Activated CD8-positive, alpha-beta T cell treated with anti-CD3 and anti-CD28 coated beads for 36 hours (primary cell): ENCODE measurements at regions not wholly inside any gene's neighbourhood (a gene's known extent, or its start where the extent isn't known, plus 50 kb on each side); places are given as distances from the start of the nearest gene placed in this dataset.

Source experiments
- ATAC-seq: fragments of 200-7000 bp; cut with Tn5 transposase; one replicate; pipeline ENCODE4 v1.10.0; 2021; ENCODE audit warnings: mild to moderate bottlenecking, moderate library complexity
- CTCF ChIA-PET: fragments of 350-600 bp; sonication (Branson Sonifier 250); formaldehyde crosslinking; loops from one replicate; lab custom pipeline; 2021; ENCODE audit warnings: antibody characterized with exemption; lab: Charles Lee
- POLR2A ChIA-PET: fragments of 350-600 bp; sonication (Branson Sonifier 250); formaldehyde crosslinking; loops from one replicate; lab custom pipeline; 2021; ENCODE audit warnings: antibody characterized with exemption; lab: Charles Lee
- DNase-seq: peaks from one replicate; pipeline ENCODE4 v3.0.0-alpha.2; 2020
- H3K27ac Mint-ChIP-seq: one replicate; pipeline ENCODE4 v1.8.0; 2021; ENCODE audit warnings: mild to moderate bottlenecking, mixed read lengths
- H3K27me3 Mint-ChIP-seq: one replicate; pipeline ENCODE4 v1.8.0; 2021; ENCODE audit warnings: mixed read lengths
- H3K36me3 Mint-ChIP-seq: one replicate; pipeline ENCODE4 v1.8.0; 2021; ENCODE audit warnings: low read depth, mixed read lengths
- H3K4me1 Mint-ChIP-seq: one replicate; pipeline ENCODE4 v1.8.0; 2021; ENCODE audit warnings: low read depth, mixed read lengths
- H3K4me3 Mint-ChIP-seq: one replicate; pipeline ENCODE4 v1.8.0; 2021; ENCODE audit warnings: mild to moderate bottlenecking, moderate library complexity, mixed read lengths
- H3K9me3 Mint-ChIP-seq: one replicate; pipeline ENCODE4 v1.8.0; 2021; ENCODE audit warnings: mixed read lengths
- intact Hi-C: fragments of 100-400 bp; cut with micrococcal nuclease; formaldehyde crosslinking; loops from one replicate; pipeline ENCODE4 v1.10.0; 2022
- TF ChIP-seq, protein P1 (sequence below): fragments of 200-600 bp; IDR thresholded peaks from one replicate; pipeline ENCODE4 v1.8.0; 2022; ENCODE audit warnings: antibody characterized with exemption, mild to moderate bottlenecking

- TF ChIP-seq, protein P1, sequence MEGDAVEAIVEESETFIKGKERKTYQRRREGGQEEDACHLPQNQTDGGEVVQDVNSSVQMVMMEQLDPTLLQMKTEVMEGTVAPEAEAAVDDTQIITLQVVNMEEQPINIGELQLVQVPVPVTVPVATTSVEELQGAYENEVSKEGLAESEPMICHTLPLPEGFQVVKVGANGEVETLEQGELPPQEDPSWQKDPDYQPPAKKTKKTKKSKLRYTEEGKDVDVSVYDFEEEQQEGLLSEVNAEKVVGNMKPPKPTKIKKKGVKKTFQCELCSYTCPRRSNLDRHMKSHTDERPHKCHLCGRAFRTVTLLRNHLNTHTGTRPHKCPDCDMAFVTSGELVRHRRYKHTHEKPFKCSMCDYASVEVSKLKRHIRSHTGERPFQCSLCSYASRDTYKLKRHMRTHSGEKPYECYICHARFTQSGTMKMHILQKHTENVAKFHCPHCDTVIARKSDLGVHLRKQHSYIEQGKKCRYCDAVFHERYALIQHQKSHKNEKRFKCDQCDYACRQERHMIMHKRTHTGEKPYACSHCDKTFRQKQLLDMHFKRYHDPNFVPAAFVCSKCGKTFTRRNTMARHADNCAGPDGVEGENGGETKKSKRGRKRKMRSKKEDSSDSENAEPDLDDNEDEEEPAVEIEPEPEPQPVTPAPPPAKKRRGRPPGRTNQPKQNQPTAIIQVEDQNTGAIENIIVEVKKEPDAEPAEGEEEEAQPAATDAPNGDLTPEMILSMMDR: no peak
- no peak for DNase-seq
- CTCF ChIA-PET: no interaction called here
- H3K27me3 Mint-ChIP-seq: peaks cover 3% of the 10 kb centered on the region
- H3K27ac Mint-ChIP-seq: no peak overlapping the region
- no peak overlapping the region for H3K4me3 Mint-ChIP-seq
- no peaks in the 10 kb centered on the region for H3K9me3 Mint-ChIP-seq
- POLR2A ChIA-PET: no interaction called here
- H3K4me1 Mint-ChIP-seq: no peaks in the 10 kb centered on the region
- H3K36me3 Mint-ChIP-seq: no peaks in the 10 kb centered on the region
- intact Hi-C loops: no loop called here
- no peak for ATAC-seq
Observed at GRCh38 chr17:33908363-33909064, 346.6 kb upstream of the CCL2 start.

DNA sequence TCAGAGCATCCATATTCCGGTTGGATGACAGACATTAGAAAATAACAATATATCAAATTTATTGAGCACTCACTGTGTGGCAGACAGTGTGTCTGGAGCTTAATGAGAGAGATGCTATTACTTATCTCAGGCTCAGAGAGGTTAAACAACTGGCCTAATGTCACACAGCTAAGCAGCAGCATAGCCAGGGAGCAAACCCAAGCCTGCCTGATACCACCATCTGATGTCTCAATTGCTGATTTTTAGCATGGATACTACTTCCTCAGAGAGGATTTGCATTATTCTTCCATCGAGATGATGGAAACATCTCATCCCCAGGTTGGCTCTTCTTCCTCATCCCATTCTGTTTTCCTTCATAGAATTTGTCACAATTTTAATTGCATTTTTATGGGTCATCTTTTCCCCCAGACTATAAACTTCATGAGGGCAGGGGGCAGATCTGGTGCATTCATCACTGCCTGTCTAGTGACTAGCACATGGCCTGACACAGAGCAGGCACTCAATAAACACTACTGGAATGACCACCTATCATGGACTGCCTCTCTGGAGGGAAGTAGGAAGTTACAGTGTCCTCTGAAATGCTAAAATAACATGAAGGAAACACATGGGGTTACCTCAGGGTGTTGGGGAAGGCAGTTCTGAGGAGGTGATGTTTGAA lies 344.8 kb upstream of the CCL2 start:
- Mint-ChIP-seq H3K36me3 (no peaks in the 10 kb centered on the region), H3K9me3 (no peaks in the 10 kb centered on the region), H3K4me3 (no peak overlapping the region), H3K27ac (no peak overlapping the region), H3K4me1 (no peaks in the 10 kb centered on the region), H3K27me3 (peaks cover 5% of the 10 kb centered on the region)
- DNase-seq: no peak
- CTCF ChIA-PET: no interaction called here
- intact Hi-C loops: no loop called here
- TF ChIP-seq, protein P1: no peak
- POLR2A ChIA-PET: no interaction called here
- no peak for ATAC-seq

DNA sequence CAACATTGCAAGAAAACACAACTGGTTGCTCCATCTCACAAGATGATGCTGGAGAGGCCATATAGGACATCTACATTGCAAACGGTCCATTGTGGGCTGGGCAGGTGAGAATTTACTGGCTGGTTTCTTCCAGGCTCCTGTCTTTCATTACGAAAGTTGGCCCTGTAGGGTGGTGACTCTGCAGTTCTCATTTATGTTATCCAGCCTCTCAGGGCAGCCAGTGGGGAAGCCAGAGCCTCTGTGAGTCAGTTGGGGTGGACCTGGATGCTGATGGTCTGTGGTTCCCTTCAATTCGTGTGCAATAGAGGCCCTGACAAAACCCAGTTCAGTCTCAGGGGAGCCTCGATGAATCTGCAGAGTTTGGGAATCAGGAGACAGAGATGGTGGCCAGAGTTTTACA lies 341.0 kb upstream of the CCL2 start:
- Mint-ChIP-seq H3K36me3 (no peaks in the 10 kb centered on the region), H3K9me3 (no peaks in the 10 kb centered on the region), H3K4me3 (no peak overlapping the region), H3K27me3 (peaks cover 4% of the 10 kb centered on the region), H3K27ac (no peak overlapping the region), H3K4me1 (no peaks in the 10 kb centered on the region)
- ChIA-PET CTCF (no interaction called here), POLR2A (no interaction called here)
- TF ChIP-seq, protein P1: no peak
- intact Hi-C loops: no loop called here
- DNase-seq: no peak
- ATAC-seq: no peak

DNA sequence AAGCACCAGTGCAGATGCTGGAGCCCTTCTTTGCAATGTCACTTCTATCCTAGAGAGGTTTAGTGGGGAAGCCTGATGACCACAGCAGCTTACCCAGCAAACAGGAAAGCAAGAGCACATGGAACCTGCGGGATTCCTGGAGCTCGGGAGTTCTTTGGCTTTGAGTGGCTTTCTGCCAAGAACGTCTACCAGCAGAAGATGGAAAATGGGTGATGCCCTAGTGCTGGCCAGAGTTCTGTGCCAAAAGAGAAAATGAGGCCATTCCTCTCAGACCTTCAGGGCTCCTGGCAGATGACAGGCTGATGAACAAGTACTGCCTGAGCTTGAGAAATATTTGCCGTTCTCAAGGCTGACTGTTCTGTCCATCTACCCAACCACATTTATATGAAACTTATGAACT lies 332.1 kb upstream of the CCL2 start:
- ChIA-PET CTCF (no interaction called here), POLR2A (no interaction called here)
- Mint-ChIP-seq H3K9me3 (no peaks in the 10 kb centered on the region), H3K27ac (no peak overlapping the region), H3K4me1 (no peaks in the 10 kb centered on the region), H3K27me3 (peaks cover 4% of the 10 kb centered on the region), H3K4me3 (no peak overlapping the region), H3K36me3 (no peaks in the 10 kb centered on the region)
- intact Hi-C loops: no loop called here
- ATAC-seq (no peak), DNase-seq (no peak)
- TF ChIP-seq, protein P1: no peak

- TF ChIP-seq, protein P1: no peak
- H3K4me1 Mint-ChIP-seq: no peaks in the 10 kb centered on the region
- CTCF ChIA-PET: no interaction called here
- H3K9me3 Mint-ChIP-seq: no peaks in the 10 kb centered on the region
- intact Hi-C loops: no loop called here
- ATAC-seq (no peak), DNase-seq (no peak)
- no peaks in the 10 kb centered on the region for H3K36me3 Mint-ChIP-seq
- H3K4me3 Mint-ChIP-seq: no peak overlapping the region
- POLR2A ChIA-PET: no interaction called here
- H3K27ac Mint-ChIP-seq: no peak overlapping the region
- peaks cover 7% of the 10 kb centered on the region for H3K27me3 Mint-ChIP-seq
Observed at GRCh38 chr17:33924104-33924503, 331.0 kb upstream of the CCL2 start.
